Nephron (organoid): ENCODE measurements at regions not wholly inside any gene's neighbourhood (a gene's known extent, or its start where the extent isn't known, plus 50 kb on each side); places are given as distances from the start of the nearest gene placed in this dataset.

Experiments used
- H3K27ac Mint-ChIP-seq, 3 experiments: 2 replicates each; pipeline ENCODE4 v1.8.0; 2020; ENCODE audit warnings: mixed read lengths in 3 of 3, mild to moderate bottlenecking in 2 of 3, moderate library complexity in 1 of 3
- H3K27me3 Mint-ChIP-seq: 2 replicates; pipeline ENCODE4 v1.8.0; 2021; ENCODE audit warnings: low read depth, mild to moderate bottlenecking, moderate library complexity, mixed read lengths
- H3K36me3 Mint-ChIP-seq: 2 replicates; pipeline ENCODE4 v1.8.0; 2020; ENCODE audit warnings: low read depth, mixed read lengths
- H3K4me1 Mint-ChIP-seq: 2 replicates; pipeline ENCODE4 v1.8.0; 2020; ENCODE audit warnings: mixed read lengths
- H3K4me3 Mint-ChIP-seq, 3 experiments: 2 replicates each; pipeline ENCODE4 v1.8.0; 2020; ENCODE audit warnings: mild to moderate bottlenecking in 3 of 3, mixed read lengths in 3 of 3, moderate library complexity in 2 of 3
- H3K9me3 Mint-ChIP-seq: 2 replicates; pipeline ENCODE4 v1.8.0; 2020; ENCODE audit warnings: mixed read lengths
- TF ChIP-seq, protein P1 (sequence below), 3 experiments: fragments of 200-600 bp; sonication (generic); IDR thresholded peaks; one replicate each; pipeline ENCODE4 v1.5.0; 2021; ENCODE audit warnings: antibody characterized with exemption in 3 of 3; ENCODE audit not compliant: unreplicated experiment in 3 of 3

DNA sequence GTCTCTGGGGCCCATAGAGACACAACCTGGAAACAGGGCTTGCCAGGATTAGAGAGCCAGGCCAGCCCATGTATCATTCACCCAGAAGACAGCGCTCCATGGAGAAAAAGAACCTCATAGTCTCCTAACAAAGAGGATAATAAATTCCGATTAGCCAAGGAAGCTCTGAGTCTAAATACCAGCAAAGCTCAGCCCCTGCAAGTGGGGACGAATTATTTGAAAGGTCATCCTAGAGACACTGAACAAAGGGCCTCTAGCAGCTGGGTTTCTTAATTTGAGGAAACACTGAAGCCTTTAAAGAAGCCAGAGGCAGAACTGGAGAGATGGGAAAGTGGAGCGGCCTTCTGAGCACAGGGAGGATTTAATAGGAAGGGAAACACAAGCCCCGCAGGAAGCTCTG, 287.1 kb upstream of the ZNF462 start:
- Mint-ChIP-seq H3K36me3 (no peaks in the 10 kb centered on the region), H3K27ac (peak overlapping the region; percentile 87 to 96 (median 95)), H3K4me1 (peaks cover 17% of the 10 kb centered on the region), H3K9me3 (peaks cover 22% of the 10 kb centered on the region), H3K4me3 (peak overlapping the region in 1 of 3 experiments; percentile 19), H3K27me3 (no peaks in the 10 kb centered on the region)
- TF ChIP-seq, protein P1, sequence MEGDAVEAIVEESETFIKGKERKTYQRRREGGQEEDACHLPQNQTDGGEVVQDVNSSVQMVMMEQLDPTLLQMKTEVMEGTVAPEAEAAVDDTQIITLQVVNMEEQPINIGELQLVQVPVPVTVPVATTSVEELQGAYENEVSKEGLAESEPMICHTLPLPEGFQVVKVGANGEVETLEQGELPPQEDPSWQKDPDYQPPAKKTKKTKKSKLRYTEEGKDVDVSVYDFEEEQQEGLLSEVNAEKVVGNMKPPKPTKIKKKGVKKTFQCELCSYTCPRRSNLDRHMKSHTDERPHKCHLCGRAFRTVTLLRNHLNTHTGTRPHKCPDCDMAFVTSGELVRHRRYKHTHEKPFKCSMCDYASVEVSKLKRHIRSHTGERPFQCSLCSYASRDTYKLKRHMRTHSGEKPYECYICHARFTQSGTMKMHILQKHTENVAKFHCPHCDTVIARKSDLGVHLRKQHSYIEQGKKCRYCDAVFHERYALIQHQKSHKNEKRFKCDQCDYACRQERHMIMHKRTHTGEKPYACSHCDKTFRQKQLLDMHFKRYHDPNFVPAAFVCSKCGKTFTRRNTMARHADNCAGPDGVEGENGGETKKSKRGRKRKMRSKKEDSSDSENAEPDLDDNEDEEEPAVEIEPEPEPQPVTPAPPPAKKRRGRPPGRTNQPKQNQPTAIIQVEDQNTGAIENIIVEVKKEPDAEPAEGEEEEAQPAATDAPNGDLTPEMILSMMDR (IDR thresholded peaks at IDR 0.05; ENCODE audit: unreplicated experiment in 3 of 3): no peak

GRCh38 chr9:106576232-106576760, 286.7 kb upstream of the ZNF462 start:
- Mint-ChIP-seq H3K4me3 (no peak overlapping the region), H3K36me3 (no peaks in the 10 kb centered on the region), H3K9me3 (peaks cover 22% of the 10 kb centered on the region), H3K27me3 (no peaks in the 10 kb centered on the region), H3K27ac (peak overlapping the region; percentile 87 to 96 (median 95)), H3K4me1 (peaks cover 17% of the 10 kb centered on the region)
- TF ChIP-seq, protein P1 (IDR thresholded peaks at IDR 0.05; ENCODE audit: unreplicated experiment in 3 of 3): no peak

DNA sequence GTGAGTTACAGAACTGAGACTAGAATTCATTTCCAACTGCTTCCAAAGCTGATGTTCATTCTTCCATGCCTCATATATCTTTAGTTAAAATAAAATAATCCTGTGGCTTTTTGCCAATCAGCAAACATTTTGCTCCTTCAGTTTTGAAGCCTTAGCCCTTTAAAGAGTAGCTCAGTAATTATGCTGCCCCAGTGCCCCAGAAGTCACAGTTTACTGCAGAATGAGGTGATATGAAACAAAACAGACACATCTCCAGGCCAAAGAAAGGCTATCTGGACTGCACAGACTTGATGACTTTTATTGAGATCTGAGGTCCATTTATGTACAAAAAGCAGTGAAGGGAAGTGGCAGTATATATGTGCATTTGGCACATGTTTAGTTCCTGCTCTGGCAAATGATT, 285.8 kb upstream of the ZNF462 start:
- peaks cover 15% of the 10 kb centered on the region for H3K9me3 Mint-ChIP-seq
- peaks cover 17% of the 10 kb centered on the region for H3K4me1 Mint-ChIP-seq
- no peak overlapping the region for H3K4me3 Mint-ChIP-seq
- no peaks in the 10 kb centered on the region for H3K27me3 Mint-ChIP-seq
- TF ChIP-seq, protein P1 (IDR thresholded peaks at IDR 0.05; ENCODE audit: unreplicated experiment in 3 of 3): no peak
- H3K36me3 Mint-ChIP-seq: no peaks in the 10 kb centered on the region
- H3K27ac Mint-ChIP-seq: peak overlapping the region in 2 of 3 experiments; percentile 37 to 40

- peaks cover 15% of the 10 kb centered on the region for H3K4me1 Mint-ChIP-seq
- TF ChIP-seq, protein P1 (IDR thresholded peaks at IDR 0.05; ENCODE audit: unreplicated experiment in 3 of 3): no peak
- no peak overlapping the region for H3K27ac Mint-ChIP-seq
- H3K9me3 Mint-ChIP-seq: peaks cover 7% of the 10 kb centered on the region
- no peak overlapping the region for H3K4me3 Mint-ChIP-seq
- no peaks in the 10 kb centered on the region for H3K27me3 Mint-ChIP-seq
- H3K36me3 Mint-ChIP-seq: no peaks in the 10 kb centered on the region
Observed at GRCh38 chr9:106580546-106580945, 282.4 kb upstream of the ZNF462 start.

GRCh38 chr9:106581973-106582372, 281.0 kb upstream of the ZNF462 start:
- Mint-ChIP-seq H3K4me1 (peaks cover 5% of the 10 kb centered on the region), H3K9me3 (peaks cover 2% of the 10 kb centered on the region), H3K27ac (no peak overlapping the region), H3K27me3 (no peaks in the 10 kb centered on the region), H3K4me3 (no peak overlapping the region), H3K36me3 (no peaks in the 10 kb centered on the region)
- TF ChIP-seq, protein P1 (IDR thresholded peaks at IDR 0.05; ENCODE audit: unreplicated experiment in 3 of 3): no peak

DNA sequence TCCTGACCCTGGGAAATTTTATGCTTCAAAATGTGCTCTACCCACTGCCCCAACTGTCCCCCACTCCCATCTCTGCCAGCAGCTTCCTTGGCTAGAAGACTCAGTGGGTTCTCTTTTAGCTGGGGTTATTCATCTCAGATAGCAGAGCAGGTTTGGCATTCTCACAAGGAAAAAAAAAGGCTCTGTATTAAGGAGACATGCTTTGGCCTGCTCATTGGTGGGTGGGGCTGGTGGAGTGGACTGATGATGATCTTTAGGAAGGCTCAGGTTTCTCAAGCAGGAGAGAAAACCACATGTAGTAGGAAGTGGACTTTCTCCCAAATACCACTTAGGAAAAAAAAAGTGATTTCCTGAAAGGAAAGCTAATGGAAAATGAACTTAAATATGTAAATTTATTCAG, 279.2 kb upstream of the ZNF462 start:
- TF ChIP-seq, protein P1 (IDR thresholded peaks at IDR 0.05; ENCODE audit: unreplicated experiment in 3 of 3): no peak
- Mint-ChIP-seq H3K27me3 (no peaks in the 10 kb centered on the region), H3K9me3 (peaks cover 2% of the 10 kb centered on the region), H3K27ac (no peak overlapping the region), H3K4me1 (no peaks in the 10 kb centered on the region), H3K4me3 (no peak overlapping the region), H3K36me3 (no peaks in the 10 kb centered on the region)
